ENCODE measurements at regions not wholly inside any gene's neighbourhood (a gene's known extent, or its start where the extent isn't known, plus 50 kb on each side); places are given as distances from the start of the nearest gene placed in this dataset.

- TF ChIP-seq, protein P1, sequence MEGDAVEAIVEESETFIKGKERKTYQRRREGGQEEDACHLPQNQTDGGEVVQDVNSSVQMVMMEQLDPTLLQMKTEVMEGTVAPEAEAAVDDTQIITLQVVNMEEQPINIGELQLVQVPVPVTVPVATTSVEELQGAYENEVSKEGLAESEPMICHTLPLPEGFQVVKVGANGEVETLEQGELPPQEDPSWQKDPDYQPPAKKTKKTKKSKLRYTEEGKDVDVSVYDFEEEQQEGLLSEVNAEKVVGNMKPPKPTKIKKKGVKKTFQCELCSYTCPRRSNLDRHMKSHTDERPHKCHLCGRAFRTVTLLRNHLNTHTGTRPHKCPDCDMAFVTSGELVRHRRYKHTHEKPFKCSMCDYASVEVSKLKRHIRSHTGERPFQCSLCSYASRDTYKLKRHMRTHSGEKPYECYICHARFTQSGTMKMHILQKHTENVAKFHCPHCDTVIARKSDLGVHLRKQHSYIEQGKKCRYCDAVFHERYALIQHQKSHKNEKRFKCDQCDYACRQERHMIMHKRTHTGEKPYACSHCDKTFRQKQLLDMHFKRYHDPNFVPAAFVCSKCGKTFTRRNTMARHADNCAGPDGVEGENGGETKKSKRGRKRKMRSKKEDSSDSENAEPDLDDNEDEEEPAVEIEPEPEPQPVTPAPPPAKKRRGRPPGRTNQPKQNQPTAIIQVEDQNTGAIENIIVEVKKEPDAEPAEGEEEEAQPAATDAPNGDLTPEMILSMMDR (IDR thresholded peaks at IDR 0.05; ENCODE audit: low read depth, low read length, poor library complexity, severe bottlenecking), result no peak
- TF ChIP-seq EZH2phosphoT487 (IDR thresholded peaks at IDR 0.05; ENCODE audit: borderline replicate concordance, low read length), result no peak
Observed at GRCh38 chr2:53513167-53513666, 254.4 kb upstream of the CHAC2 start.

All from DOHH2 (cell line).